NCI-H146 treated with DMSO at 0.1 percent for 48 hours (cell line): ENCODE measurements at regions not wholly inside any gene's neighbourhood (a gene's known extent, or its start where the extent isn't known, plus 50 kb on each side); places are given as distances from the start of the nearest gene placed in this dataset.

ENCODE experiments used
- DNase-seq: peaks from one replicate; lab custom pipeline; 2025; ENCODE audit not compliant: unreplicated experiment; lab: John Stamatoyannopoulos, UW

DNA sequence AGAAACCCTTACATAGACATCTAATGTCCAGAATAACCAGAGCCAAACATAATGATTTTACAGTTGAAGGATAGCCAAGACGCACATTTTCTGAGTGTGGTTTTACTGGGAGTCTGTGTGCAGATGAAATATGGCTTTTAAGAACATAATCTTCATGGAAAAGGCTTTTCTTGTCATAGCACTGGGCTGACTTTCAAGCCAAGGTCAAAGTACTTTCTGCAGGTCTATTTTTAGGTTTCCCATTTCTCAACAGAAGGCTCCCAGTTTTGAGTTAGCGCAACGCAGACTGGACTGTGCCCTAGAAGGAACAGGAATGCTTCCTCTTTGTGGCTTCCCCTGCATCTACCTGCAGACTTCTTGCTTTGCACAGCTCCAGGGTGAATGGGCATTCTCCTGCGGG lies 92.3 kb upstream of the UPP2 start:
- no peak for DNase-seq

GRCh38 chr2:158006961-158007719 lies 94.5 kb upstream of the UPP2 start:
- no peak for DNase-seq

DNA sequence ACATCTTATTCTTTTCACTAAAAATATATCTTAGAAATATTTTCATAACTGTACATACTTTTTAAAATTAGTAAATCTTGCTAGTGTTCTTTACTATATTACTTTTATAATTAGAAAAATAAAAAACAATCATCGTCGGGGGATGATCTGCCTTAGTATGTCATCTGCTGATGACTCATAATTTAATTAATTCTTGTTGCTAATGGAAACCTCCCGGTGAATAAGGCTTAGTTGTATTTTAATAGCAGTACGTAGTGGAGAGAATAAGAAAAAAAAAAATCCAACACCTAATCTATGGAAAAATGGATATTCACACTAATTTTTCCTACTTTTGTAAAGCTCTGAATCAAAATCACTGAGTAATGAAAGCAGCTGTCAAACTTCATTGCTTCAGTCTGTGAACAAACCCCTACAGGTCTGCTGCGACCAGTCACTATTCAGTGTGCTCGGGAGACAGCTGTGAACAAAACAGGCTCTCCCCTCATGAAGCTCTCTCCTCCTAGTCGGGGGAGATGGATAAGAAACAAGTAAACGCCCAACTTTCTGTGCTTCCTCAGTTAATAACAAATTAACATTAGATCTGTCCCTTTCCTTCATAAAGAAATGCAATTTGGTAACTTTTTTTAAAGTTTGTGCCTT lies 97.4 kb upstream of the UPP2 start:
- DNase-seq, result no peak

- DNase-seq, result no peak
Measured at GRCh38 chr2:158002079-158002478, 99.6 kb upstream of the UPP2 start.

DNA sequence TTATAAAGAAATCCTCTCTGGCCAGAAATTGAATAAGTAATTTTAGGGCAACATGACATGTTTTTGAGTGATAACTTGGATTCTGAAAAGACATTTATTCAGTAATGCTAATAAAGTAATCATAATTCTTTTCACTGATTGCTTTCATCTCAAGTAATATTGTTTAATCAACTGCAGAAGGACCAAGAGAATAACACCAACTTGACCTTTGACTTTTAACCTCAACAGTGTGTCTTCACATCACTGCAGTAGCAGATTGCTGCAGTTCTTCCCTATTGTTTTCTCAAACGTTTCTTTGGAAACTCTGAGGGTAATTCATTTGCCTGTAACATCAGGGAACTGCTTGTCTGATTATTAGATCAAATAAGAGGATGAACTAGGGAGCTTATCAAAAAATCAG lies 104.9 kb upstream of the UPP2 start:
- no peak for DNase-seq

DNA sequence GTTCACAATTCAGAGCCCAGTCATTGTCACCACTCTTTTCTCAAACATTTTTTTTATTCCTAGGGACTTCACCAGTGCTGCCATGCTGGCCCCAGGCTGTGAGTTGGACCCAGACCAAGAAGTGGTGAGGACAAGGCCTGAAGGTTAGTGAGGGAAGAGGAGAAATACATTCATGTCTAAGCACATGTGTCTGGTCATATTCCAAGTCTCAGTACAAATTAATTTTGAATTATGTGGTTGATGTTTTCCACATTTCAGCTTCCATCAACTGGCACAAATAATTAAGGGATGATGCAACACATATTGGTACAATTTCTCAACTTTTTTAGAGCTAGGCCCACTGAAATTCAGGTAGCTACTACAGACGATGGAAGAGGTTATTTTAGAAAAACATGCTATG lies 106.6 kb upstream of the UPP2 start:
- DNase-seq, result no peak

GRCh38 chr2:157991932-157992331 lies 109.7 kb upstream of the UPP2 start:
- DNase-seq, result no peak

- DNase-seq, result no peak
Measured at GRCh38 chr2:157990173-157990572, 111.5 kb upstream of the UPP2 start.

- DNase-seq, result no peak
Measured at GRCh38 chr2:157989227-157989626, 112.4 kb upstream of the UPP2 start.

DNA sequence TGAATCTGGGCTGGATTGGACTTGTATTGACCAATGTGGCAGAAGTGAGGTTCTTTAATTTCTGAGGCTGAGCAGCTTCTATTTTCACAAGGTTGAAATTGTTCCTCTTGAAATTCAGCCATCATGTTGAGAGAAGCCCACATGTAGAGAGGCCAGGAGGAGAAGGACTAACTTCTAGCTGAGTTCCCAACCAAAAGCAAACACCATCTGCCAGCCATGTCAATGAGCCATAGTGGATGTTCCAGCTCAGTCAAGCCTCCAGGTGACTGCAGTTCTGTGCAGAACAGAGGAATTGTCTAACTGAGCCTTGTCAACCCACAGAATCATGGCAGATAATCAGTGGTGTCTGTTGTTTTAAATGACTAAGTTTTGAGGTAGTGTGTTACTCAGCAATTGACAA lies 110.6 kb upstream of the ACVR1 start:
- no peak for DNase-seq

DNA sequence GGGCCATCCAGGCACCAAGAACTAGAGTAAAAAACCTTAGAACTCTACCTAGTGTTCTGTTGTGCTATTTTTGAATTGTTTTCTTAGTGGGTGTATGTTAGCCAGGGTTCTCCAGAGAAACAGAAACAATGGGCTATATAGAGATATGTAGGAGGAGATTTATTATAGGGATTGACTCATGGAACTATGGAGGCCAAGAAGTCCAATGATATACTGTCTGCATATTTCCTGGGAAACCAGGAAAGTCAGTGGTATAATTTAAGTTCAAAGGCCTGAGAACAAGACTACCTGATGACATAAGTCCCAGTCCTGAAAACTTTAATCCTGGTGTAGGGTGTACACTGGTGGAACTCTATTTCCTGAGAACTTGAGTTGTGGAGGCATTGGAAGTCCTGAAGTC lies 108.7 kb upstream of the ACVR1 start:
- no peak for DNase-seq

- DNase-seq, result no peak
Measured at GRCh38 chr2:157980020-157980419, 103.9 kb upstream of the ACVR1 start.

- peak; percentile 72 for DNase-seq
Measured at GRCh38 chr2:157971702-157972101, 95.6 kb upstream of the ACVR1 start.

DNA sequence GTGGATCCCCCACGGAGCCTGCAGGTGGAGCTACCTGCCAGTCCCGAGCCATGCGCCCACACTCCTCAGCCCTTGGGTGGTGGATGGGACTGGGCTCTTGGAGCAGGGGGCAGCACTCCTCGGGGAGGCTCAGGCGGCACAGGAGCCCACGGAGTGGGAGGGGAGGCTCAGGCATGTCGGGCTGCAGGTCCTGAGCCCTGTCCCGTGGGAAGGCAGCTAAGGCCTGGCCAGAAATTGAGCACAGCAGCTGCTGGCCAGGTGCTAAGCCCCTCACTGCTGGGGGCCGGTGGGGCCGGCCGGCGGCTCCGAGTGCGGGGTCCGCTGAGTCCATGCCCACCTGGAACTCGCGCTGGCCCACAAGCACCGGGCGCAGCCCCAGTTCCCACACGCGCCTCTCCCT lies 91.7 kb upstream of the ACVR1 start:
- DNase-seq, result no peak

- DNase-seq, result no peak
Measured at GRCh38 chr2:157959249-157959648, 83.1 kb upstream of the ACVR1 start.

DNA sequence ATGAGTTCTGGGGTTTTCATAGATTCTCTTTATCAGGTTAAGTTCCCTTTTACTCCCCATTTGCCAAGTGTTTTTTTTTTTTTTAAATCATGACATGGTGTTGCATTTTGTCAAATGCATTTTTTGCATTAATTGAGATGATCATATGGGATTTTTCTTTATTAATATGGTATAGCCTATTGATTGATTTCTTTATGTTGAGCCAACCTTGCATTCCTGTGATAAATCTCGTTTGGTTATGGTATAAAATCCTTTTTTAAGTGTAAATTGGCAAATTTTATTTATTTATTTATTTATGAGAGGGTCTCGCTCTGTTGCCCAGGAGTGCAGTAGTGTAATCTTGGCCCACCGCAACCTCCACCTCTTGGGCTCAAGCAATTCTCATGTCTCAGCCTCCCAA lies 81.5 kb upstream of the ACVR1 start:
- no peak for DNase-seq

- DNase-seq, result no peak
Measured at GRCh38 chr2:157952558-157952957, 76.4 kb upstream of the ACVR1 start.

- no peak for DNase-seq
Measured at GRCh38 chr2:157948856-157949255, 72.7 kb upstream of the ACVR1 start.

DNA sequence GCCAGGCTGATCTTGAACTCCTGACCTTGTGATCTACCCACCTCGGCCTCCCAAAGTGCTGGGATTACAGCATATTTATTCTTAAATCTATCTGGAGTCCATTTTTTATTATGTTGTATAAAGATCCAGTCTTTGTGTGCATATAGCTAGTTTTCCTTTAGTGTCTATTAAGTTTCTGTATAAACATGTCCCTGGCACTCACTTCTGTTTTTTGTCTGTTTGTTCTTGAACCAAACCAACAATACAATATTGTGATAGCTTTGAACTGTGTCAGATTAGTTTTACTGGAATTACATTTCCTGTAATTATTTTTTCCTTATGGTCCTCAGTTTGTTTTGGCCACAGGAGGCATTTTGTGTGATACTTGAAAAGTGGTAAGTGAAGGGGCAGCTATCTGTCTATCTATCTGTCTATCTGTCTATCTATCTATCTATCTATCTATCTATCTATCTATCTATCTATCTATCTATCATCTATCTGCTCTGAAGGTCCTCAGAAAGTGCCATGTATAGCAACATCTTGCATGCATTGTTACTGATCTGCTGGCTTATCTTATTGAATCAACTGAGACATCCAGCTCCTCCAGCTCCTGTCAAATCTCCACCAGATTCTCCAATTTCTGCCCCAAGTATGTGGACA lies 70.9 kb upstream of the ACVR1 start:
- DNase-seq, result peak; percentile 4

DNA sequence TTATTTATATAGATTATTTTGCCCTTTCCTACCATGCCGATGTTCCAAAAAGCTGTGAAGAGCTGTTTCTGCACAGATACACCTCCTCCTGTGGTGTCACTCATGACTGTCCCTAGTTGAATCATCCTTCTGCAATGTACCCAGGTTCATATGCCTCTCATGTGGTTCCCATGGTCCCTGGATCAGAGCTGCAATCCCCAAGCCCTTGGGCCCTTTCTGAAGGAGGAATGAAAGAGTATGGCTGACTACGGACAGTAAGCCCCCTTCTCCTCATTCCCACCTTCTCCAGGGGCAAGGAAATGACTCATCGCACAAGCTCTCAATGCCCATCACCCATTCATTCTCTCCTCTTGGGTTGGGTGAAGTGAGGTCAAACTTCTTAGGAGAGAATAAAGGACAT lies 63.9 kb upstream of the ACVR1 start:
- no peak for DNase-seq

GRCh38 chr2:157938556-157938955 lies 62.4 kb upstream of the ACVR1 start:
- no peak for DNase-seq

GRCh38 chr2:157936406-157936805 lies 60.3 kb upstream of the ACVR1 start:
- no peak for DNase-seq
